HFFc6 (cell line): ENCODE measurements at regions not wholly inside any gene's neighbourhood (a gene's known extent, or its start where the extent isn't known, plus 50 kb on each side); places are given as distances from the start of the nearest gene placed in this dataset.

Source experiments
- DNase-seq: peaks from one replicate; pipeline ENCODE4 v3.0.0-alpha.2; 2018
- H3K27ac Mint-ChIP-seq: 2 replicates; pipeline ENCODE4 v1.8.0; 2020; ENCODE audit warnings: mild to moderate bottlenecking, mixed read lengths
- H3K27me3 Mint-ChIP-seq: 2 replicates; pipeline ENCODE4 v1.8.0; 2021; ENCODE audit warnings: mild to moderate bottlenecking, moderate library complexity, mixed read lengths; ENCODE audit not compliant: insufficient read depth
- H3K36me3 Mint-ChIP-seq: 2 replicates; pipeline ENCODE4 v1.8.0; 2021; ENCODE audit warnings: low read depth, mixed read lengths
- H3K4me1 Mint-ChIP-seq: 2 replicates; pipeline ENCODE4 v1.8.0; 2020; ENCODE audit warnings: low read depth, mixed read lengths
- H3K4me3 Mint-ChIP-seq: 2 replicates; pipeline ENCODE4 v1.8.0; 2020; ENCODE audit warnings: mild to moderate bottlenecking, moderate library complexity, mixed read lengths
- H3K9me3 Mint-ChIP-seq: 2 replicates; pipeline ENCODE4 v1.8.0; 2020; ENCODE audit warnings: mild to moderate bottlenecking, mixed read lengths
- TF ChIP-seq, protein P1 (sequence below): fragments of 200-600 bp; sonication (generic); IDR thresholded peaks from 2 replicates; pipeline ENCODE4 v1.5.0; 2021; ENCODE audit warnings: antibody characterized with exemption, mild to moderate bottlenecking

- no peak overlapping the region for H3K4me3 Mint-ChIP-seq
- no peak overlapping the region for H3K27ac Mint-ChIP-seq
- no peaks in the 10 kb centered on the region for H3K4me1 Mint-ChIP-seq
- no peaks in the 10 kb centered on the region for H3K36me3 Mint-ChIP-seq
- no peaks in the 10 kb centered on the region for H3K9me3 Mint-ChIP-seq
- peaks cover 6% of the 10 kb centered on the region; the same call in 1 of the 2 replicates for H3K27me3 Mint-ChIP-seq
- TF ChIP-seq, protein P1, sequence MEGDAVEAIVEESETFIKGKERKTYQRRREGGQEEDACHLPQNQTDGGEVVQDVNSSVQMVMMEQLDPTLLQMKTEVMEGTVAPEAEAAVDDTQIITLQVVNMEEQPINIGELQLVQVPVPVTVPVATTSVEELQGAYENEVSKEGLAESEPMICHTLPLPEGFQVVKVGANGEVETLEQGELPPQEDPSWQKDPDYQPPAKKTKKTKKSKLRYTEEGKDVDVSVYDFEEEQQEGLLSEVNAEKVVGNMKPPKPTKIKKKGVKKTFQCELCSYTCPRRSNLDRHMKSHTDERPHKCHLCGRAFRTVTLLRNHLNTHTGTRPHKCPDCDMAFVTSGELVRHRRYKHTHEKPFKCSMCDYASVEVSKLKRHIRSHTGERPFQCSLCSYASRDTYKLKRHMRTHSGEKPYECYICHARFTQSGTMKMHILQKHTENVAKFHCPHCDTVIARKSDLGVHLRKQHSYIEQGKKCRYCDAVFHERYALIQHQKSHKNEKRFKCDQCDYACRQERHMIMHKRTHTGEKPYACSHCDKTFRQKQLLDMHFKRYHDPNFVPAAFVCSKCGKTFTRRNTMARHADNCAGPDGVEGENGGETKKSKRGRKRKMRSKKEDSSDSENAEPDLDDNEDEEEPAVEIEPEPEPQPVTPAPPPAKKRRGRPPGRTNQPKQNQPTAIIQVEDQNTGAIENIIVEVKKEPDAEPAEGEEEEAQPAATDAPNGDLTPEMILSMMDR = no peak
- DNase-seq = no peak
Measured at GRCh38 chrX:10367406-10367805, 210.6 kb downstream of the CLCN4 start.

DNA sequence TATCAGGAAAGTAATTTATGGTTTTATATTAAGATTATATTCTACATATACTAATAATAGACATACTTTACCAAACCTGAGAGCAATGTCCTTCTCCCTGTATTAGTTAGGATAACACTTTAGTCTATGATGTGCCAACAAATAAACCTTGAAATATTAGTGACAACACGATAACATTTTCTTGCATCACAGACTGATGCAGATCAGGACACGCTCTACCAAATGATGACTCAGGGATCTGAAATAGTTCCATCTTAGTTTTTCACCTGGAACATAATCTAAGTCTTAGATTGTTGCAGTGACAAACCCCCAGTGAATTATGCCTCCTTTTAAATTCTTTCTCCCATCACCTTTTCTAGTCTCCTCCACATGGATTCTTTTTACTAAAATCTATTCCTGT, 214.2 kb downstream of the CLCN4 start:
- H3K4me3 Mint-ChIP-seq = no peak overlapping the region
- no peak overlapping the region for H3K27ac Mint-ChIP-seq
- H3K27me3 Mint-ChIP-seq = peaks cover 6% of the 10 kb centered on the region; the same call in 1 of the 2 replicates
- no peak for DNase-seq
- H3K36me3 Mint-ChIP-seq = no peaks in the 10 kb centered on the region
- no peaks in the 10 kb centered on the region for H3K9me3 Mint-ChIP-seq
- no peaks in the 10 kb centered on the region for H3K4me1 Mint-ChIP-seq
- TF ChIP-seq, protein P1 = no peak

GRCh38 chrX:10377427-10377826, 220.7 kb downstream of the CLCN4 start:
- no peaks in the 10 kb centered on the region for H3K4me1 Mint-ChIP-seq
- no peaks in the 10 kb centered on the region; the same call in 1 of the 2 replicates for H3K9me3 Mint-ChIP-seq
- H3K4me3 Mint-ChIP-seq = no peak overlapping the region
- H3K27me3 Mint-ChIP-seq = peaks cover 5% of the 10 kb centered on the region; the same call in 1 of the 2 replicates
- no peak overlapping the region for H3K27ac Mint-ChIP-seq
- TF ChIP-seq, protein P1 = no peak
- no peaks in the 10 kb centered on the region for H3K36me3 Mint-ChIP-seq
- DNase-seq = no peak

DNA sequence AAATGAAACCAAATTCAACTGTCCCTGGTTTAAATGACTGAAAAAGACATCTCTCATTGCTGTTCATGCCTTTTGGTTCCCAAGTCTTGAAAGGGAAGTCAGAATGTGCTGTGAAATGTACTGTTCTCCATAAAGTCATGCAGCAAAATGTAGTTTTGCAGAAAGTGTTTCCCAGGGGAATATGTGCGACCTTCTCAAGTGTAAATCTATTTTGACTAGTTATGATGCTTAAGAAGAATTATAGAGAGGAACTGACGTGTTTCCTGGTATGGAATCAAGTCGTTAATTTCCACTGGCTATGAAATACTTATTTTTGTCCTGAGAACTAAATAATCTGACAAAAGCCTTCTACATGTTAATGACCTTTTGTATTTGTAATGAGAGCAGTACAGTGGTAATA, 223.1 kb downstream of the CLCN4 start:
- TF ChIP-seq, protein P1 = no peak
- Mint-ChIP-seq H3K36me3 (no peaks in the 10 kb centered on the region), H3K4me3 (no peak overlapping the region), H3K27ac (no peak overlapping the region), H3K27me3 (peaks cover 5% of the 10 kb centered on the region; the same call in 1 of the 2 replicates), H3K4me1 (no peaks in the 10 kb centered on the region), H3K9me3 (no peaks in the 10 kb centered on the region; the same call in 1 of the 2 replicates)
- no peak for DNase-seq

DNA sequence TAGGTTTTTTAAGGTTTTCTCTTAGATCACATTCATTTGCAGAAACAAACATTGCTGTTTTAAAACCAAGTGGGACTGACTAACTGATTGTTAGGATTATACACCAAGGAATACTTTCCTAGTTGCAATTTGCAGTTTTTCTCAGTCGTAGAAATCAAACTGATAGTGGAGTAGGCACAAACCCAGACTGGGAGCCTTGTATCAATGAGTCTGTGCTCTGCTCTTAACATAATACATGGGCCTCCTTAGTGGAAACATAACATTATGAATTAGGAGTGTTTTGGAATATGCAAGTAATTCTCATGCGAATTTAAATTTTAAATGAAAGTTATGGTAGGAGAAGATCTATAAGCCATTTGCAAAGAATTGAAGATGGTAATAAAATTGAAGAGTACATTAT, 223.5 kb downstream of the CLCN4 start:
- Mint-ChIP-seq H3K9me3 (no peaks in the 10 kb centered on the region; the same call in 1 of the 2 replicates), H3K4me1 (no peaks in the 10 kb centered on the region), H3K27ac (no peak overlapping the region), H3K36me3 (no peaks in the 10 kb centered on the region), H3K27me3 (peaks cover 5% of the 10 kb centered on the region; the same call in 1 of the 2 replicates), H3K4me3 (no peak overlapping the region)
- no peak for DNase-seq
- TF ChIP-seq, protein P1 = no peak

DNA sequence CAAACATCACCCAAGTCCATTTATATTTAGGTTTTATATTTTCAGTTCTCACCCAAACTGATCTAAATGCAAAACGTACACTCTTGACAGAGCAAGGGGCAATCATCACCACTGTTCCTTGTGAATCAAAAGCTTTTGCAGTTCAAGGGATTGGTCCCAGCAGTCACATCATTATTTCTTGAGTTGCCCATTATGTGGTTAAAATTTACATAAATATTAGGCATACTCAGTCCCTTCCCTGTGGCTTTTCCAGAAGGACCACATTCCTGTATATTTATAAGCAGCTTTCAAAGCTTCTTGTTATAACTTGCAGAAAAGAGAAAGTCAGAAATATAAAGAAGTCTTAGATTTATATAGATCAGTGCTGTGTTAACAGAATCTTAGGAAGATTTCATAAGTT, 224.4 kb downstream of the CLCN4 start:
- TF ChIP-seq, protein P1 = no peak
- no peak for DNase-seq
- Mint-ChIP-seq H3K4me3 (no peak overlapping the region), H3K36me3 (no peaks in the 10 kb centered on the region), H3K9me3 (no peaks in the 10 kb centered on the region; the same call in 1 of the 2 replicates), H3K27me3 (peaks cover 5% of the 10 kb centered on the region; the same call in 1 of the 2 replicates), H3K4me1 (no peaks in the 10 kb centered on the region), H3K27ac (no peak overlapping the region)
